Right ventricle myocardium superior (tissue), 1 donor: ENCODE measurements at regions not wholly inside any gene's neighbourhood (a gene's known extent, or its start where the extent isn't known, plus 50 kb on each side); places are given as distances from the start of the nearest gene placed in this dataset.

Experiments
- ATAC-seq: fragments of 200-7000 bp; cut with Tn5 transposase; one replicate; pipeline ENCODE4 v1.9.1; 2020; ENCODE audit warnings: mild to moderate bottlenecking; ENCODE audit not compliant: poor library complexity
- DNase-seq: peaks from one replicate; pipeline ENCODE4 v3.0.0-alpha.2; 2020
- intact Hi-C: fragments of 100-400 bp; cut with DNase I; formaldehyde crosslinking; loops from one replicate; pipeline ENCODE4 v1.11.2; 2022
- donor health status: DM: no; HTN: yes; CAD: no; lungs with severe emphysema.

GRCh38 chr1:63143482-63143881 lies 178.9 kb upstream of the FOXD3 start:
- no peak for ATAC-seq
- no peak for DNase-seq
- intact Hi-C loops, result no loop called here

GRCh38 chr1:63147783-63148182 lies 174.6 kb upstream of the FOXD3 start:
- DNase-seq (no peak), ATAC-seq (no peak)
- intact Hi-C loops, result no loop called here

GRCh38 chr1:63148825-63149645 lies 173.3 kb upstream of the FOXD3 start:
- ATAC-seq (no peak), DNase-seq (no peak)
- intact Hi-C loops, result no loop called here

GRCh38 chr1:63152572-63152971 lies 169.8 kb upstream of the FOXD3 start:
- ATAC-seq, result no peak
- intact Hi-C loops, result no loop called here
- no peak for DNase-seq

GRCh38 chr1:63155437-63155836 lies 166.9 kb upstream of the FOXD3 start:
- no peak for ATAC-seq
- no peak for DNase-seq
- intact Hi-C loops, result no loop called here

GRCh38 chr1:63157085-63157484 lies 165.3 kb upstream of the FOXD3 start:
- no peak for DNase-seq
- intact Hi-C loops, result no loop called here
- ATAC-seq, result no peak

GRCh38 chr1:63169057-63169456 lies 153.3 kb upstream of the FOXD3 start:
- ATAC-seq (no peak), DNase-seq (no peak)
- intact Hi-C loops, result no loop called here

- intact Hi-C loops, result no loop called here
Measured at GRCh38 chr1:63173161-63173560, 149.2 kb upstream of the FOXD3 start.

GRCh38 chr1:63189677-63190076 lies 132.7 kb upstream of the FOXD3 start:
- ATAC-seq, result no peak
- intact Hi-C loops, result no loop called here

More at GRCh38 chr1:63173161-63173560, 149.2 kb upstream of the FOXD3 start:
- ATAC-seq (no peak), DNase-seq (no peak)

GRCh38 chr1:63190171-63190570 lies 132.2 kb upstream of the FOXD3 start:
- no peak for DNase-seq
- intact Hi-C loops, result no loop called here
- no peak for ATAC-seq

More at GRCh38 chr1:63189677-63190076, 132.7 kb upstream of the FOXD3 start:
- DNase-seq, result no peak

GRCh38 chr1:63198871-63199394 lies 123.4 kb upstream of the FOXD3 start:
- intact Hi-C loops, result no loop called here
- no peak for ATAC-seq

GRCh38 chr1:63199706-63200335 lies 122.5 kb upstream of the FOXD3 start:
- DNase-seq, result no peak
- intact Hi-C loops, result no loop called here
- no peak for ATAC-seq

More at GRCh38 chr1:63198871-63199394, 123.4 kb upstream of the FOXD3 start:
- DNase-seq, result no peak

- ATAC-seq, result no peak
- no peak for DNase-seq
- intact Hi-C loops, result no loop called here
Measured at GRCh38 chr1:63200676-63201075, 121.7 kb upstream of the FOXD3 start.

GRCh38 chr1:63203641-63204040 lies 118.7 kb upstream of the FOXD3 start:
- intact Hi-C loops, result no loop called here
- DNase-seq, result no peak

GRCh38 chr1:63205776-63206175 lies 116.6 kb upstream of the FOXD3 start:
- DNase-seq (no peak), ATAC-seq (no peak)
- intact Hi-C loops, result no loop called here

More at GRCh38 chr1:63203641-63204040, 118.7 kb upstream of the FOXD3 start:
- no peak for ATAC-seq

- DNase-seq (no peak), ATAC-seq (no peak)
- intact Hi-C loops, result no loop called here
Measured at GRCh38 chr1:63214553-63214952, 107.8 kb upstream of the FOXD3 start.

- ATAC-seq (no peak), DNase-seq (no peak)
- intact Hi-C loops, result no loop called here
Measured at GRCh38 chr1:63223426-63223825, 98.9 kb upstream of the FOXD3 start.

- DNase-seq (no peak), ATAC-seq (no peak)
- intact Hi-C loops, result no loop called here
Measured at GRCh38 chr1:63230722-63231121, 91.6 kb upstream of the FOXD3 start.

- no peak for DNase-seq
- no peak for ATAC-seq
Measured at GRCh38 chr1:63238721-63239120, 83.6 kb upstream of the FOXD3 start.

GRCh38 chr1:63245186-63245585 lies 77.2 kb upstream of the FOXD3 start:
- intact Hi-C loops, result no loop called here
- DNase-seq (no peak), ATAC-seq (no peak)

More at GRCh38 chr1:63238721-63239120, 83.6 kb upstream of the FOXD3 start:
- intact Hi-C loops, result no loop called here
